Lower leg skin (tissue), 3 donors: ENCODE measurements at regions not wholly inside any gene's neighbourhood (a gene's known extent, or its start where the extent isn't known, plus 50 kb on each side); places are given as distances from the start of the nearest gene placed in this dataset.

Experiments used
- POLR2A ChIP-seq, 2 donors: fragments of 450-650 bp; IDR thresholded peaks; one replicate each; pipeline ENCODE4 v1.6.1; 2016 to 2017; ENCODE audit warnings: antibody characterized with exemption in 2 of 2, mild to moderate bottlenecking in 1 of 2, moderate library complexity in 1 of 2
- TF ChIP-seq, protein P1 (sequence below), 3 donors: fragments of 450-650 bp; IDR thresholded peaks; one replicate each; pipeline ENCODE4 v1.5.1; 2016; ENCODE audit warnings: antibody characterized with exemption in 3 of 3, mild to moderate bottlenecking in 3 of 3, moderate library complexity in 2 of 3

DNA sequence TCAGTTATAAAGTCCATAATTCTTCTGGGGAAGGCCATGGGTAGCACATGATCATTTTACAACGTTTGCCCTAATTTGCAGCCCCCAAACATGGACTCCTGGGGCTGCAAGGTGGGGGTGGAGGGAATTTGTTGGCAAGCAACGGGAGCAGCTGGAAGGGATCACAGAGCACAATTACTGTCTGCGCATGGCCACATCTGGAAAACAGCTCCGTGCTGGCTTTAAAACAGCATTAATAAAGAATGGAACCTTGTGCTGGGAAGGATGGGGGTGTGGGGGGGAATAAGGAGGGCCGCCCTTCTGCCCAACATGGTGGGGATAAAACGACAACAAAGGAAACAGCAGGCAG, 60.9 kb upstream of the SLC14A2 start:
- TF ChIP-seq, protein P1, sequence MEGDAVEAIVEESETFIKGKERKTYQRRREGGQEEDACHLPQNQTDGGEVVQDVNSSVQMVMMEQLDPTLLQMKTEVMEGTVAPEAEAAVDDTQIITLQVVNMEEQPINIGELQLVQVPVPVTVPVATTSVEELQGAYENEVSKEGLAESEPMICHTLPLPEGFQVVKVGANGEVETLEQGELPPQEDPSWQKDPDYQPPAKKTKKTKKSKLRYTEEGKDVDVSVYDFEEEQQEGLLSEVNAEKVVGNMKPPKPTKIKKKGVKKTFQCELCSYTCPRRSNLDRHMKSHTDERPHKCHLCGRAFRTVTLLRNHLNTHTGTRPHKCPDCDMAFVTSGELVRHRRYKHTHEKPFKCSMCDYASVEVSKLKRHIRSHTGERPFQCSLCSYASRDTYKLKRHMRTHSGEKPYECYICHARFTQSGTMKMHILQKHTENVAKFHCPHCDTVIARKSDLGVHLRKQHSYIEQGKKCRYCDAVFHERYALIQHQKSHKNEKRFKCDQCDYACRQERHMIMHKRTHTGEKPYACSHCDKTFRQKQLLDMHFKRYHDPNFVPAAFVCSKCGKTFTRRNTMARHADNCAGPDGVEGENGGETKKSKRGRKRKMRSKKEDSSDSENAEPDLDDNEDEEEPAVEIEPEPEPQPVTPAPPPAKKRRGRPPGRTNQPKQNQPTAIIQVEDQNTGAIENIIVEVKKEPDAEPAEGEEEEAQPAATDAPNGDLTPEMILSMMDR (IDR thresholded peaks at IDR 0.05) = no peak
- no peak for TF ChIP-seq POLR2A (IDR thresholded peaks at IDR 0.05)
